ENCODE measurements at regions not wholly inside any gene's neighbourhood (a gene's known extent, or its start where the extent isn't known, plus 50 kb on each side); places are given as distances from the start of the nearest gene placed in this dataset.

DNA sequence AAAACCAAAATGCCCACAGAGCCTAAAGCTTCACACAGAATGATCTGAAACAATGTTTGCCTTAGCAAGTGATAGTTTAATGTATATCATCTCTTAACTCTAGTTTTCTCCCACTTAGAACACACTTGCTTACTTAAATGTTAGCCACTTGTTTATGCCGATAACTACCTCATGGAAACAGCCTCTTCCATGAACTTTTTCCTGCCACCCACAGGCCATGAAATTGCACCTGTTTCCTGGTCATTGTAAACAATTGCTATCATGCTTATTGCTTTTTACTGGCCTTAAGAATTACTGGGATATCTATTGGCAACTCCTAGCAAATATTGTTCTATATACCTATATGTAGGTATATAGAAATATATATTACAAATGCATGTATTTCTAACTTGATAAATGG is 231.1 kb downstream of the HDGFL1 start:
- Mint-ChIP-seq H3K9me3 (ENCODE audit: unreplicated experiment) (peaks cover 2% of the 10 kb centered on the region), H3K4me3 (ENCODE audit: unreplicated experiment) (no peak overlapping the region), H3K27me3 (ENCODE audit: unreplicated experiment) (no peaks in the 10 kb centered on the region), H3K36me3 (ENCODE audit: unreplicated experiment) (peaks cover 8% of the 10 kb centered on the region), H3K27ac (ENCODE audit: unreplicated experiment) (no peak overlapping the region), H3K4me1 (ENCODE audit: low read depth, unreplicated experiment) (no peaks in the 10 kb centered on the region)
- DNase-seq, result no peak
- TF ChIP-seq, protein P1, sequence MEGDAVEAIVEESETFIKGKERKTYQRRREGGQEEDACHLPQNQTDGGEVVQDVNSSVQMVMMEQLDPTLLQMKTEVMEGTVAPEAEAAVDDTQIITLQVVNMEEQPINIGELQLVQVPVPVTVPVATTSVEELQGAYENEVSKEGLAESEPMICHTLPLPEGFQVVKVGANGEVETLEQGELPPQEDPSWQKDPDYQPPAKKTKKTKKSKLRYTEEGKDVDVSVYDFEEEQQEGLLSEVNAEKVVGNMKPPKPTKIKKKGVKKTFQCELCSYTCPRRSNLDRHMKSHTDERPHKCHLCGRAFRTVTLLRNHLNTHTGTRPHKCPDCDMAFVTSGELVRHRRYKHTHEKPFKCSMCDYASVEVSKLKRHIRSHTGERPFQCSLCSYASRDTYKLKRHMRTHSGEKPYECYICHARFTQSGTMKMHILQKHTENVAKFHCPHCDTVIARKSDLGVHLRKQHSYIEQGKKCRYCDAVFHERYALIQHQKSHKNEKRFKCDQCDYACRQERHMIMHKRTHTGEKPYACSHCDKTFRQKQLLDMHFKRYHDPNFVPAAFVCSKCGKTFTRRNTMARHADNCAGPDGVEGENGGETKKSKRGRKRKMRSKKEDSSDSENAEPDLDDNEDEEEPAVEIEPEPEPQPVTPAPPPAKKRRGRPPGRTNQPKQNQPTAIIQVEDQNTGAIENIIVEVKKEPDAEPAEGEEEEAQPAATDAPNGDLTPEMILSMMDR (IDR thresholded peaks at IDR 0.05; ENCODE audit: partially characterized antibody, unreplicated experiment), result no peak

DNA sequence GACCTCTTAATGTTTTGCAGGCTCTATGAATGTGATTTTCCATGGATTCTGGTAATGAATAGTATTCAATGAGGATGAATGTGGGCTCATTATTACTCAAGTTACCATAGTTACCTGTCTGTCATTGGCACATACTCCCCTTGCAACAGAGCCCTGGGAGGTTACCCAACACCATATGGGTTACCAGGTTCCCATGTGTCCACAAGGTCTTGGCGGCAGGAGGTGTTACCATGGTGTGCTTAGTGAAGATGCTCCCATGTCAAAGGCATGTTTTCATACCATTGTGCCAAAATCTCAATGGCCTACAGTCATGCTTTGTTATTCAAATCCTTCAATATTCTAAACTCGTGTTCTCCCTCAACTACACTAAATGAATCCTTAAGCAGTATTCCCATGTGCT is 232.5 kb downstream of the HDGFL1 start:
- DNase-seq, result no peak
- Mint-ChIP-seq H3K27me3 (ENCODE audit: unreplicated experiment) (no peaks in the 10 kb centered on the region), H3K36me3 (ENCODE audit: unreplicated experiment) (no peaks in the 10 kb centered on the region), H3K4me1 (ENCODE audit: low read depth, unreplicated experiment) (peaks cover 5% of the 10 kb centered on the region), H3K27ac (ENCODE audit: unreplicated experiment) (no peak overlapping the region), H3K9me3 (ENCODE audit: unreplicated experiment) (no peaks in the 10 kb centered on the region), H3K4me3 (ENCODE audit: unreplicated experiment) (no peak overlapping the region)
- TF ChIP-seq, protein P1 (IDR thresholded peaks at IDR 0.05; ENCODE audit: partially characterized antibody, unreplicated experiment), result no peak

DNA sequence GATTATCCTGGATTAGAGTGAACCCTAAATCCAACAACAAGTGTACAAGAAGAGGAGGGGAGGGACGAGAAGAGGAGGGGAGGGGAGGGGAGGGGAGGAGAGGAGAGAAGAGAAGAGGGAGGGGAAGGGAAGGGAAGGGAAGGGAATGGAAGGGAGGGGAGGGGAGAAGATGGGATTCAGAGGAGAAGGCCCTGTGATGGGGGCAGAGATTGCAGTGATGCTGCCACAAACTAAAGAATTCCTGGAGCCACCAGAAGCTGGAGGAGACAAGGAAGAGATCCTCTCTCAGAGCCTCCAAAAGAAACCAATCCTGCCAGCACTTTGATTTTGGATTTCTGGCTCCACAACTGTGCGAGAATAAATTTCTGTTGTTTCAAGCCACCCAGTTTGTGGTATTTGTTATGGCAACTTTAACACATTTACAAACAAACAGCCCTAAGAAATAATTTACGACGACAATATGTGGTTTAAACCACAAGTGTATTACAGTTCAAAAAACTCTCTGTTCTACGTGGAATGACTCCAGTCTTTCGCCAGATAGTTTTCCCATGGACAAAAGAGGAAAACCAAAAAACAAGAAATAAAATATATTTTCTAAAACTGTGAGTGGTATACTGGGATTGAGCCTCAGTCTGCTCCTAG is 235.4 kb downstream of the HDGFL1 start:
- Mint-ChIP-seq H3K4me3 (ENCODE audit: unreplicated experiment) (no peak overlapping the region), H3K27ac (ENCODE audit: unreplicated experiment) (no peak overlapping the region), H3K27me3 (ENCODE audit: unreplicated experiment) (no peaks in the 10 kb centered on the region), H3K4me1 (ENCODE audit: low read depth, unreplicated experiment) (peaks cover 11% of the 10 kb centered on the region), H3K36me3 (ENCODE audit: unreplicated experiment) (no peaks in the 10 kb centered on the region), H3K9me3 (ENCODE audit: unreplicated experiment) (no peaks in the 10 kb centered on the region)
- TF ChIP-seq, protein P1 (IDR thresholded peaks at IDR 0.05; ENCODE audit: partially characterized antibody, unreplicated experiment), result no peak
- DNase-seq, result no peak

DNA sequence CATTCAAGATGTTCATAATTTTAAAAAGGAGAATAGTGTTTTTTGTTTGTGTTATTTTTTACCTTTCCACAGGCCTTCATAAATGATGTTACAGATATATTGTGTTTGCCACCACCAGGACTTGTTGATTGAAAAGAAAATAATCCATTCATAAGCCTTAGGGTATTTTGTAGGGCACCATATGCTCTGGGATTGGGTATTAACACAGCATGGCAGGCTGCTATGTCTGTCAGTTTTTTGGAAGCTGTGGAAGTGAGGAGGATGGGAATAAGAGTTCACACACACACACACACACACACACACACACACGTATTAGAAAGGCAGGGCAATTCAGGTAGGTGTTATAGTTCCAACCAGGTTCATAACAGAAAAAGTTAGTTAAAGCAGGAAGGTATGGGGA is 237.9 kb downstream of the HDGFL1 start:
- no peak overlapping the region for H3K4me3 Mint-ChIP-seq (ENCODE audit: unreplicated experiment)
- H3K27me3 Mint-ChIP-seq (ENCODE audit: unreplicated experiment), result no peaks in the 10 kb centered on the region
- TF ChIP-seq, protein P1 (IDR thresholded peaks at IDR 0.05; ENCODE audit: partially characterized antibody, unreplicated experiment), result no peak
- H3K9me3 Mint-ChIP-seq (ENCODE audit: unreplicated experiment), result no peaks in the 10 kb centered on the region
- peak overlapping the region; percentile 19 for H3K27ac Mint-ChIP-seq (ENCODE audit: unreplicated experiment)
- no peaks in the 10 kb centered on the region for H3K36me3 Mint-ChIP-seq (ENCODE audit: unreplicated experiment)
- no peak for DNase-seq
- H3K4me1 Mint-ChIP-seq (ENCODE audit: low read depth, unreplicated experiment), result peaks cover 11% of the 10 kb centered on the region

DNA sequence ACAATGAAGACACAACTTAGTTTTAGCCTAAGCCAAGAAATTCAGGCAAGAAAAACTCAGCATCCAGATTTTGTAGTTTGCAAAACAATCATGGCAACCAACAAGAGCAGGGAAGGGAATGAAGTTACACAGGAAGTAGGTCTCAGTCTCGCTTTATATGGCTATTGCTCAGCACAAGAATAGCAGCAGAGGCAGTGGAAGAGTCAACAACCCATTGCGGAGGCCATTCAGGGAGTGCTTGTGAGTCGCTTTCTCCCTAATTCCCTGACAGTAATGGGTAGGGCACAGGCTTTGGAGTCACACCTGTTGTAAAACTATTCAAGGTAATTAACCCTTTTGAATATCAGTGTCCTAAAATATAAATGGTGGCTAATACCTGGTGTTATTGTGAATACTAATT is 238.5 kb downstream of the HDGFL1 start:
- H3K36me3 Mint-ChIP-seq (ENCODE audit: unreplicated experiment), result no peaks in the 10 kb centered on the region
- H3K4me3 Mint-ChIP-seq (ENCODE audit: unreplicated experiment), result no peak overlapping the region
- no peaks in the 10 kb centered on the region for H3K9me3 Mint-ChIP-seq (ENCODE audit: unreplicated experiment)
- H3K27ac Mint-ChIP-seq (ENCODE audit: unreplicated experiment), result no peak overlapping the region
- TF ChIP-seq, protein P1 (IDR thresholded peaks at IDR 0.05; ENCODE audit: partially characterized antibody, unreplicated experiment), result no peak
- DNase-seq, result no peak
- H3K27me3 Mint-ChIP-seq (ENCODE audit: unreplicated experiment), result no peaks in the 10 kb centered on the region
- peaks cover 11% of the 10 kb centered on the region for H3K4me1 Mint-ChIP-seq (ENCODE audit: low read depth, unreplicated experiment)
